Rectal smooth muscle tissue (tissue), 1 donor: ENCODE measurements at regions not wholly inside any gene's neighbourhood (a gene's known extent, or its start where the extent isn't known, plus 50 kb on each side); places are given as distances from the start of the nearest gene placed in this dataset.
"Not testable (repeated sequence)": the region's sequence is repeated elsewhere in the genome, so short reads cannot be mapped to it uniquely, and the experiment has no call there.

Experiments
- H3K27ac ChIP-seq: one replicate; pipeline ENCODE4 v1.7.0; 2013; ENCODE audit warnings: low read depth, low read length, inconsistent platforms
- H3K27me3 ChIP-seq: one replicate; pipeline ENCODE4 v1.7.0; 2013; ENCODE audit warnings: low read length; ENCODE audit not compliant: control insufficient read depth, insufficient read depth
- H3K36me3 ChIP-seq: one replicate; pipeline ENCODE4 v1.7.0; 2013; ENCODE audit warnings: low read length; ENCODE audit not compliant: control insufficient read depth, insufficient read depth
- H3K4me1 ChIP-seq: one replicate; pipeline ENCODE4 v1.7.0; 2013; ENCODE audit warnings: low read length; ENCODE audit not compliant: control insufficient read depth, insufficient read depth
- H3K4me3 ChIP-seq: one replicate; pipeline ENCODE4 v1.7.0; 2013; ENCODE audit warnings: low read length
- H3K9ac ChIP-seq: one replicate; pipeline ENCODE4 v1.7.0; 2013; ENCODE audit warnings: low read length

DNA sequence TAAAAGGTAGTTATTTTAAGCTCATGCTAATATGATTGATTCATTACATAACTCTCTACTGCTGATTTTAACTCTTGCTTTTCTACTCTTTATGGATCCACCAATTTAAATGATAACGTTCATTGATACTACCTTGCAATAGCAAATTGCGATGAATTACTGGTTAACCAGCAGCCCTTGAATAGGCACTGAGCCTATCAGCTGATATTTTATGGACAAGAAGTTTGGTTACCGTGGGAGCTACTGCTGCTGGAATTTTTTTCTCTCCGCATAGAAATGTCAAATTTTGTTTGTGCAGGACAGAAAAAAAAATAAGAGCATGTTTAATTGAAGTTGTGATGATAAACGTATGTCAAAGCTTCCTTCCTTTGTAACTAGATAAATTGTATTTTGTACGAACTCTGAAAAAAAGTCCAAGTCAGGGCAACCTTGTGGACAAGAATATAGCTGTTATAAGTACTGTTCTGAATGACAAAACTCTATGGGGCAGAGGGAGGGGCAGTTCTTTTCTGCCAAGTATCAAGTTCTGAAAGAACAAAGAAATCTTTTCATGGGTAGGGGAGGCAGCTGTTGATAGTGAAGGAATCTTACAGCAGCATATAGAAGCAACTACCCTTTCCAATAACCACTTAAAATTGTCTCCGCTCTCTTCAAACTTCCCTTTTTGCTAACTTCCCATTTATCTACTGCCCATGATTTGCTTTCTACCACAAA, 434.9 kb upstream of the PABPC4L start:
- Histone ChIP-seq H3K36me3 (no peaks in the 10 kb centered on the region), H3K4me1 (no peaks in the 10 kb centered on the region), H3K27me3 (no peaks in the 10 kb centered on the region), H3K27ac (no peak overlapping the region), H3K9ac (no peak overlapping the region), H3K4me3 (no peak overlapping the region)

DNA sequence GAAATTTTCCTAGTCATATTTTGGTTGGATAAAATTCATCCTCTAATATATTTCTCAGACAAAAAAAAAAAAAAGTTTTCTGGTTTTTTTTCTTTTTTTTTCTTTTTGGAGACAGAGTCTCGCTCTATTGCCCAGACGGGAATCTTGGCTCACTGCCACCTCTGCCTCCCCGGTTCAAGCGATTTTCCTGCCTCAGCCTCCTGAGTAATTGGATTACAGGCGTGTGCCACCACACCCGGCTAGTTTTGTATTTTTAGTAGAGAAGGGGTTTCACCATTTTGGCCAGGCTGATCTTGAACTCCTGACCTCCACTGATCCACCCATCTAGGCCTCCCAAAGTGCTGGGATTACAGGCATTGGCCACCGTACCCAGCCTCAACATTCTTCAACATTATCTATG, 432.7 kb upstream of the PABPC4L start:
- no peaks in the 10 kb centered on the region for H3K4me1 ChIP-seq
- H3K4me3 ChIP-seq = no peak overlapping the region
- H3K27me3 ChIP-seq = no peaks in the 10 kb centered on the region
- H3K36me3 ChIP-seq = no peaks in the 10 kb centered on the region
- no peak overlapping the region for H3K9ac ChIP-seq
- no peak overlapping the region for H3K27ac ChIP-seq

DNA sequence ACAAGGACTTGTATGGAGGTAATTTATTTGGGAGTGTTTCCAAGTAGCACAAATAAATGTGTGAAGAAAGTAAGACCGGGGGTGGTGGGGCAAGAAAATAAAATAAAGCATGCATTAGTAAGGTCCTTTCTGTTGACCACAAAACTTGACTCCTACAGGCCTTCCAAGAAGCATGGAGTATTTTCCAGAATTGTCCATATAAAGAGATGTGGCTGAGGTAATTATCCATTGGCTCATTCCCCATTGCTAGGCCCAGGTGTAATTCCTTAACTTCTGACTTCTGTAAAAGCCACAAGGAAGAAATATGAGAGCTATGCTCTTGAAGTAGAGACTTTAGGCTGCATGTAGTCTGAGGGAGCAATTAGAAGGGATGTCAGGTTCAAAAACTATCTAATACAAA, 430.5 kb upstream of the PABPC4L start:
- Histone ChIP-seq H3K4me1 (no peaks in the 10 kb centered on the region), H3K27ac (no peak overlapping the region), H3K27me3 (no peaks in the 10 kb centered on the region), H3K9ac (no peak overlapping the region), H3K4me3 (no peak overlapping the region), H3K36me3 (no peaks in the 10 kb centered on the region)

DNA sequence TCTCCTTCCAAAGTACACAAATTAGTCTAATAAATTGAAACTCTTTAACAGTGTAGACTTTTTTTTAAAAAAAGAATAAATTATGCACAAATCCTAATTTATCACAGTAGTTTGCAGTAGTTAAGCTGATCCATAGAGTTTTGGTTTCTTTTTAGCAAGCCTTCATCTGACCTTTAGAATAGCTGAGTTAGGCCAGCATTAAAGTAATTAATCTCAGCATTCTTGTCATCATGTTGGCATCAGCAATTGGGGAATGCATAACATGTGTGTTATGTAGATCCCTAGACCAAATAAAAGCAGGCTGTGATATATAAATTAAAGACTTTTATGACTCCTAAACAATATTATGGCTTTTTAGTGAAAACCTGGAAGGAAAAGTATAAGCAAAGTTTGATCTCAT, 426.5 kb upstream of the PABPC4L start:
- no peak overlapping the region for H3K4me3 ChIP-seq
- H3K27ac ChIP-seq = no peak overlapping the region
- no peaks in the 10 kb centered on the region for H3K4me1 ChIP-seq

DNA sequence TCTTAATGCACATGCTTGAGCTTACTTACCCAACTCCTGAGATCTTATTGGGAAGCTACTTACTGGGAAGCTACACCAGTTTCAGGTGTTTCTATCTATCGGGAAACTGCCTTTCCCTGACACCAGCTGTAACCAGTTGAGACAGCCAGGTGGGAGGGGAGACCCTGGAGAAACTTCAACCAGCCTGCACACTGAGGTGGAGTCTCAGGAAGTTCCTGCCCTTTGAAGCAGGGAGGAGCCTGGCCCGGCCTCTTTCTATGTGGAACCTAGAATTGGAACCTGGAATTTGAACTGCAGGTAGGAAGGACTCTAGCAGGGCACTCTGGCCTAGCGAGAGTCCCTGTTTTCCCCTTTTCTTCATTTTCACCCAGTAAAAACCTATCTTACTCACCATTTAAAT, 425.8 kb upstream of the PABPC4L start:
- no peak overlapping the region for H3K4me3 ChIP-seq
- no peak overlapping the region for H3K27ac ChIP-seq
- H3K9ac ChIP-seq = no peak overlapping the region
- H3K36me3 ChIP-seq = no peaks in the 10 kb centered on the region
- H3K27me3 ChIP-seq = no peaks in the 10 kb centered on the region
- no peaks in the 10 kb centered on the region for H3K4me1 ChIP-seq

More for the DNA sequence above, 426.5 kb upstream of the PABPC4L start:
- no peaks in the 10 kb centered on the region for H3K36me3 ChIP-seq
- no peak overlapping the region for H3K9ac ChIP-seq
- no peaks in the 10 kb centered on the region for H3K27me3 ChIP-seq

DNA sequence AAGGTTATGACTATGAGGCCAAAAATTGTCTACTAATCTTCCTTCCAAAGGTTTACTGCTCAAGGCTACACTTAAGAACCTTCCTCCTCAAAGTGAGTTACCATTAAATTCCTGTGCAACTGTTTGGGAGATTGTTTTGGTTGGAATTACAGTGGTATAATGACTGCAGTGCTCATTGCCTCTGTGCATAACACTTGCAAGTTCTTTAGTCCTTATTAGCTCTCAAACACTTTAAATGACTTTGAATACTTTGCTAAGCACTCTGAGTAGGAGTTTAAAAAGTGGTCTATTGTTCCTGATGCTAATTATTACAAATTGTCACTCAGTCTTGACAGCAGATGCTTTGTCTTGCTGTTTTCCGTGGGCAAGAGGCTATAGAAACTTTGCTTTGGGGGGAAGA, 422.8 kb upstream of the PABPC4L start:
- Histone ChIP-seq H3K4me3 (no peak overlapping the region), H3K27ac (no peak overlapping the region), H3K4me1 (no peaks in the 10 kb centered on the region), H3K27me3 (no peaks in the 10 kb centered on the region), H3K9ac (no peak overlapping the region), H3K36me3 (no peaks in the 10 kb centered on the region)

DNA sequence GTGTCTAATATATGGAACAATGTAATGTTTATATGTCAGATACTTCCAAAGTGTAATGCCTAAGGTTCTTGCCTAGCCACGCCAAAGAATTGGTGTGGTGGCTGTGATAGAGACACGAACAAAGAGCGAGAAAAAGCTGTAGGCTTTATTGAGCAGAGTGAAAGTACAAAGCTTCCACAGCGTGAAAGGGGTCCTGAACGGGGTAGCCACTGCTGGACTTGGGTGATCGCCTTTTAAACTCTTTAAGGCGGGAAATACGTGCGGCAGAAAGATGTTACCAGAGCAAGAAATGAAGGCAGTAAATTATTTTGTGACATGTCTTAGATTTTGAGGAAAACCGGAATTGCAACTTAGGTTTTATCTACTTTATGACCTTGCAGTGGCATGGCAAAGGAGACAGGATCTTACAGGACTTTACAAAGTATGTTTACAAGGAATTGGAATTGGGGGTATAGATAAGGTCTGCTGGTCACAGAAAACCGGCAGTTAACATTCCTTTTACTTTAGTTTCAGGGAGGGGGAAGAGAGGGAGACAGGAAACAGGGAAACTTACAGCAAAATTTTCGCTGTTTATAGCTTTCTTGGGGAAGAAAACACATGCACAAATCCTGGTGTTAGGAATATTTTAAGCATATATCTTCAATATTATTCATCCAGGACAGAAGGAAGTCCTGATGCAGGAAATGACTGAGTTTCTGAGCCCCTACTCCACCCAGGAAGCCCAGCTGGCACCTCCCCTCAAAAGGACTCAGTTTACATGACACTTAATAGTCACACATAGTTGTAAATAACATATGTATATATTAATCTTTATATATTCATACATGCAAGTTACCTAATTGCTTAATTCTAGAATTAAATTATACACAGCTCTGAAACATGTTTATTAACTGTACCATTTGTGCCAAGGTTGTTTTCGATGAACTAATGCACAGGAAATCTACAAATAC, 421.3 kb upstream of the PABPC4L start:
- not testable (repeated sequence) for H3K9ac ChIP-seq, H3K36me3 ChIP-seq, H3K27me3 ChIP-seq, H3K4me1 ChIP-seq, H3K4me3 ChIP-seq, H3K27ac ChIP-seq

DNA sequence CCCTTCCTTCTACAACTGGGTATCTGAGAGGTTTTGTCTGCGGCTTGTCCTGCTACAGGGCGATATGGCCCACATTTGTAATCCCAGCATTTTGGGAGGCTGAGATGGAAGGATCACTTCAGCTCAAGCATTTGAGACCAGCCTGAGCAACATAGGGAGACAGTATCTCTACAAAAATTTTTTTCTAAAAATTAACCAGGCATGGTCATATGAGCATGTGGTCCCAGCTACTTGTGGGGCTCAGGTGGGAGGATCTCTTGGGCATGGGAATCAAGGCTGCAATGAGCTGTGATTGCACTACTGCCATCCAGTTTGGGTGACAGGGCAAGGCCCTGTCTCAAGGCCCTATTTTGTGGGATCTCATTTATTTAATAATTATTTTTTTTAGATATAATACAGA, 420.6 kb upstream of the PABPC4L start:
- Histone ChIP-seq H3K4me3 (no peak overlapping the region), H3K27ac (no peak overlapping the region), H3K27me3 (no peaks in the 10 kb centered on the region), H3K9ac (no peak overlapping the region), H3K36me3 (no peaks in the 10 kb centered on the region), H3K4me1 (no peaks in the 10 kb centered on the region)

DNA sequence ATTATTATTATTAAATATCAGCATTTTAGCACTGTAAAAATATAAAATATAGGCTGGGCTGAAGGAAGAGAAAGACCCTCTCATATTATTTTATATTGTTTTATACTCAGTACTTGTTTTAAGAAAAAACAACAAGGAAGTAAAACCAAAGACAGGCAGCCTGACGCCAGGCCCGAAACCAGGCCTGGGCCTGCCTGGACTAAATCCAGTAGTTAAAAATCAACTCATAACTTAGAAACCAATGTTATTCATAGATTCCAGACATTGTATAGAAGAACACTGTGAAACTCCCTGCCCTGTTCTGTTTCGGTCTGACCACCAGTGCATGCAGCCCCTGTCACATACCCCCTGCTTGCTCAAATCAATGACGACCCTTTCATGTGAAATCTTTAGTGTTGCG, 420.1 kb upstream of the PABPC4L start:
- not testable (repeated sequence) for H3K9ac ChIP-seq, H3K36me3 ChIP-seq, H3K4me3 ChIP-seq, H3K27me3 ChIP-seq, H3K27ac ChIP-seq, H3K4me1 ChIP-seq

DNA sequence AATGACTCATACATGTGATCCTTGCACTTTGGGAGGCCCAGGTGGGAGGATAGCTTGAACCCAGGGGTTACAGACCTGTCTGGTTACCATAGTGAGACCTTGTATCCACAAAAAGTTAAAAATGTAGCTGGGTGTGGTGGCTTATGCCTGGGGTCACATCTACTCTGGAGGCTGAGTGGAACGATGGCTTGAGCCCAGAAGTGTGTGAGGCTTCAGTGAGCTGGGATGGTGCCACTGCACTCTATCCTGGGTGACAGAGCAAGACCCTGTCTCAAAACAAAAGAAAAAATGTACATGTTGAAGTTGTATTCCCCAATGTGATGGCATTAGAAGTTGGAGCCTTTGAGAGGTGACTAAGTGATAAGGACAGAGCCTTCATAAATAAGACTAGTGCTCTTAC, 409.4 kb upstream of the PABPC4L start:
- Histone ChIP-seq H3K27ac (no peak overlapping the region), H3K27me3 (no peaks in the 10 kb centered on the region), H3K4me3 (no peak overlapping the region)

DNA sequence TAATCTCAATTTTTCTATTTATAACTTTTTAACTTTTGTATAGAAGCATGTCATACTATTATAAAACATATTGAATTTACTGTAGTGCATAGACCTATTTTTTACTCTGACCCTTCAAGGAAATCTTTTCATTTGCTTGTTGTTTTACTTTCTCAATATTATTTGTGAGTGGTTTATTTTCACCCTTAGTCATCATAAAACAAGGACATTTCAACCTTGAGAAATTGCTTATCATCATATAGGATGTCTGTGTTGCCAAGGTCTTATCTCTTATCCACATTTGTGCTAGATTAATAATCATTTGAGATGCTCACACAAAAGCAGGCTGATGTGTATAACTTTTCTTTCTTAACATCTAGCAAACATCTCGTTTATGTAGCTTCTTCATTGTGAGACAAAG, 408.6 kb upstream of the PABPC4L start:
- Histone ChIP-seq H3K9ac (no peak overlapping the region), H3K4me1 (no peaks in the 10 kb centered on the region), H3K36me3 (no peaks in the 10 kb centered on the region), H3K4me3 (no peak overlapping the region), H3K27ac (no peak overlapping the region), H3K27me3 (no peaks in the 10 kb centered on the region)

More for the DNA sequence above, 409.4 kb upstream of the PABPC4L start:
- no peak overlapping the region for H3K9ac ChIP-seq
- H3K4me1 ChIP-seq = no peaks in the 10 kb centered on the region
- no peaks in the 10 kb centered on the region for H3K36me3 ChIP-seq

DNA sequence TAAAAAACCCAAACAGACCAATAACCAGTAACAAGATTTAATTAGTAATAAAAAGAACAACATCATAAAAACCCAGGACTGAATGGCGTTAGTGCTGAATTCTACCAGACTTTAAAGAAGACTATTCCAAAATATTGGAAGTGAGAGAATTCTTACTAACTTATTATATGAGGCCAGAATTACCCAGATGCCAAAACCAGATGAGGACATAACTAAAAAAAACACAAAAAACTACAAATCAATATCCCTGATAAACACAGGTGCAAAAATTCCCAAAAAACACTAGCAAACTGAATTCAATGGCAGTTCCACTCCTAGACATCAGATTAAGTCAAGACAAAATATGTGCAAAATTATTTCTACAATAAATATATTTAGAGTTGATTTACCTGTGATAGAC, 400.1 kb upstream of the PABPC4L start:
- Histone ChIP-seq H3K27me3 (no peaks in the 10 kb centered on the region), H3K27ac (no peak overlapping the region), H3K9ac (no peak overlapping the region), H3K4me1 (no peaks in the 10 kb centered on the region), H3K4me3 (no peak overlapping the region), H3K36me3 (no peaks in the 10 kb centered on the region)

DNA sequence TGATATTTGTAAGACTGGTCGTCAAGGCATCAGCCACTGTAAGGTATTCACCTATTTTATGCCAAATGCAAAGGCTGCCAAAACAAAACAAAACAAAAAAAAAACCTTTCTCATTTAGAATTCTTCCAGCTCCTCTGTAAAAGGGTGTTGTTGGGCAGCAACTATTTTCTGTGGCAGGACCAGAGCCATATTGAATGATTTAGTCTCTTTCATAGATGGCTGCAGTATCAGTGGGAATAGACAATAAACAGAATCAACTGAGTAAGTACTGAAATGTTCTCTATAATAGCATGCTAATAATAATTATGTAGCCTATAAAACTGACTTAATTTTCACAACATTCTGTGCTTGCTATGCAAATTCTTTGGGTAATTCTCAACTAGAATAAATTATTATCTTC, 389.7 kb upstream of the PABPC4L start:
- no peaks in the 10 kb centered on the region for H3K27me3 ChIP-seq
- no peaks in the 10 kb centered on the region for H3K36me3 ChIP-seq
- H3K9ac ChIP-seq = no peak overlapping the region
- H3K4me1 ChIP-seq = no peaks in the 10 kb centered on the region
- no peak overlapping the region for H3K27ac ChIP-seq
- H3K4me3 ChIP-seq = no peak overlapping the region
